ENCODE measurements at regions not wholly inside any gene's neighbourhood (a gene's known extent, or its start where the extent isn't known, plus 50 kb on each side); places are given as distances from the start of the nearest gene placed in this dataset.

DNA sequence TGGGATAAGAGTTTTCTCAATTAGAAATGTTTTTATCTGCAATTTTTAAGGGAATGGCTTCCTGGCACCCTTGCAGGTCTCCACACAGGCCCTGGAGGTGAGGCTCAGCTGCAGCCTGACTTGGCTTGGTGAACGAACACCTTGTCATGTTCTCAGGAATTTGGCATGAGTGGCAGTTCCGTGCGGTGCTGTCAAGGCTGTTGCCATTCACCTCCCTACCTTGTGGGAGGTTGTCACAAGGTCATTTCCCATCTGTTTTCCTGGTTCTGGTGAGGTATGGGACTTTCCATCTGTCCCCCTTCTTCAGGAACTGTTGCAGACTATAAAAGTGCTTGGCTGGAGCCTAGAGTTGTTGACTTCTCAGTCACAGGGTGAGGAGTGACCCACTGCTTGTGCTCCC, 82.9 kb downstream of the ELOVL4 start:
- WGBS (ENCODE audit: insufficient coverage, low lambda C conversion rate), result no CpG with 5 or more reads among the region's 3 CpGs
- no peak overlapping the region for H3K27ac ChIP-seq (ENCODE audit: low read length)

DNA sequence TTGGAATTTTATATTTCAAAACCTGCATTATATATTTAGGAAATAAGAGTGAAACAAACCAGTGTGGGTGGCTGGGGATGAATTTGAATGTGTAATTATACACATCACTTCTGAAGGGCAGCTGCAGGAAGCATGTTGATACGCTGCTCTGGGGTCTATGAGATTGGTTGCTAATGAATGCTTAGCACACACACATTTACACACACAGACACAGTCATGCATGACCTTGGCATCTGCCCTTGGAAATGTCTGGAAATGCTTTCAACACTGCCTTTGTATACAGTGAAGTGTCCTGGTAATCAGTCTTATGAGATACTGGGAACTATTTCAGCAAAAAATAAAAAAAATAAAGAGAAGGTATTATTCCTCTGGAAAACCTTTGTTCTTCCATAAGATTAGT, 83.4 kb downstream of the ELOVL4 start:
- H3K36me3 ChIP-seq (ENCODE audit: control insufficient read depth, insufficient read depth, low read length), result no peaks in the 10 kb centered on the region
- no peak overlapping the region for H3K4me3 ChIP-seq (ENCODE audit: low read length)
- WGBS (ENCODE audit: insufficient coverage, low lambda C conversion rate), result no CpG with 5 or more reads among the region's 1 CpG
- no peak overlapping the region for H3K27ac ChIP-seq (ENCODE audit: low read length)
- no peaks in the 10 kb centered on the region for H3K9me3 ChIP-seq (ENCODE audit: control insufficient read depth, low read depth, low read length)
- peaks cover 3% of the 10 kb centered on the region for H3K4me1 ChIP-seq (ENCODE audit: control insufficient read depth, insufficient read depth, low read length)
- DNase-seq, result no peak
- no peaks in the 10 kb centered on the region for H3K27me3 ChIP-seq (ENCODE audit: control insufficient read depth, insufficient read depth, low read length)

More for the DNA sequence above, 82.9 kb downstream of the ELOVL4 start:
- Histone ChIP-seq H3K27me3 (ENCODE audit: control insufficient read depth, insufficient read depth, low read length) (no peaks in the 10 kb centered on the region), H3K4me3 (ENCODE audit: low read length) (no peak overlapping the region), H3K36me3 (ENCODE audit: control insufficient read depth, insufficient read depth, low read length) (no peaks in the 10 kb centered on the region), H3K4me1 (ENCODE audit: control insufficient read depth, insufficient read depth, low read length) (peaks cover 3% of the 10 kb centered on the region), H3K9me3 (ENCODE audit: control insufficient read depth, low read depth, low read length) (no peaks in the 10 kb centered on the region)
- DNase-seq, result no peak

DNA sequence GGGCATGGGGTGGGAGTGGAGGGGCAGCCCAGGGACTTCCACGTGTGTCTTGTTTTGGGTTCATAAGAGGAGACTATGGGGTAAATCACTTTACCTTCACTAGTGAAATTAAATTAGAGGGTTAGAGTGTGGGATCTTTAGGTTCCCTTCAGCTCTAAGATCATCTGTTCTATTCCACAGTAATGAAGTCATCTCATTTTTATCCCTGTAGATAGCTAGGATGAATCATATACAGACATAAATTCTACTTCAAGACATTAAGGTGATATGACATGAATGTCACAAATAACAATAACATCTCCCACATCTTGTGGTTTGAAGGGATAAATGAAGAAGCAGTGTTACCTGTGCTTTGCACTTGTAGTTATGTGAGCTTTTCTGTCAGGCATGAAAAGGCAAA, 83.8 kb downstream of the ELOVL4 start:
- Histone ChIP-seq H3K4me3 (ENCODE audit: low read length) (no peak overlapping the region), H3K27ac (ENCODE audit: low read length) (no peak overlapping the region)
- WGBS (ENCODE audit: insufficient coverage, low lambda C conversion rate), result no CpG with 5 or more reads among the region's 1 CpG

DNA sequence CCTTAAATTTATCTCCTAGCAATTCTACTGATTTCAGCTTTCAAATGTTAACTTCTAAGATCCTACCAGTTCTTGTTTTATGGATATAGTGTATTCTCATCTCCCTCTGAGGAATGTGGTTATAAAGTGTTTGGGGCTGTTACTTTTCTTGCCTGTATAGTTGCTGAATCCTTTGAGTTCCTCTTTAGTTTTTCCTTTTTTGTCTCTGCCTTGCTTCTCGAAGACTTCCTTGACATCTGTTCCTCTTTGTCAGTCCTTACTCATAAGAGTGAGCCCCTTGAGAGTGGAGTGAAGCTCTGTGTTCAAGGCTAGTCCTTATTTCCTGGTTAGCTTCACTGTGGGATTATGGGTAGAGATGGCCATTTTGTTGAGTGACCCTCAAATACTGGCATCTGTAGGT, 84.6 kb downstream of the ELOVL4 start:
- no peaks in the 10 kb centered on the region for H3K4me1 ChIP-seq (ENCODE audit: control insufficient read depth, insufficient read depth, low read length)
- H3K9me3 ChIP-seq (ENCODE audit: control insufficient read depth, low read depth, low read length), result no peaks in the 10 kb centered on the region
- no peak overlapping the region for H3K4me3 ChIP-seq (ENCODE audit: low read length)
- H3K27ac ChIP-seq (ENCODE audit: low read length), result no peak overlapping the region
- no CpG with 5 or more reads among the region's 1 CpG for WGBS (ENCODE audit: insufficient coverage, low lambda C conversion rate)
- no peaks in the 10 kb centered on the region for H3K36me3 ChIP-seq (ENCODE audit: control insufficient read depth, insufficient read depth, low read length)
- no peaks in the 10 kb centered on the region for H3K27me3 ChIP-seq (ENCODE audit: control insufficient read depth, insufficient read depth, low read length)
- DNase-seq, result no peak

More for the DNA sequence above, 83.8 kb downstream of the ELOVL4 start:
- no peaks in the 10 kb centered on the region for H3K27me3 ChIP-seq (ENCODE audit: control insufficient read depth, insufficient read depth, low read length)
- H3K9me3 ChIP-seq (ENCODE audit: control insufficient read depth, low read depth, low read length), result no peaks in the 10 kb centered on the region
- DNase-seq, result no peak
- peaks cover 3% of the 10 kb centered on the region for H3K4me1 ChIP-seq (ENCODE audit: control insufficient read depth, insufficient read depth, low read length)
- no peaks in the 10 kb centered on the region for H3K36me3 ChIP-seq (ENCODE audit: control insufficient read depth, insufficient read depth, low read length)

DNA sequence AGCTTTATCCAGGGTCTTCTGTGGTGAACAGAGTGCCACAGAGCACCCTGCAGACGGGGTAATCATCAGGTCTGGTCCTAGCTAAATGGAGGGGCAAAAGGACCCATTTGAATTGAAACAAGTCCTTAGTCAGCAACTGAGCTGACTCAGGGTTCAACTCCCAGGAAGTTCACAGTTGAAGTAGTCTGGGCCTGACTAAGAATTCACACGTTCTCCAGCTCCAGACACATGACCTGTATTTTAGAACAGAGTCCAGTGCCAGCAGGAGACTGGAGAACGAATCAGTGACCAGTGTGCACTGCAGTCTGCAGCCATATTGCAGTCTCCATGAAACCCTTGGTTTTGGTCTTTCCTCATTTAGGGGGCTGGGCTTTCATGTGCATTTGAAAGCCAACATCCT, 85.2 kb downstream of the ELOVL4 start:
- DNase-seq, result no peak
- Histone ChIP-seq H3K9me3 (ENCODE audit: control insufficient read depth, low read depth, low read length) (no peaks in the 10 kb centered on the region), H3K36me3 (ENCODE audit: control insufficient read depth, insufficient read depth, low read length) (no peaks in the 10 kb centered on the region), H3K27me3 (ENCODE audit: control insufficient read depth, insufficient read depth, low read length) (no peaks in the 10 kb centered on the region), H3K27ac (ENCODE audit: low read length) (no peak overlapping the region), H3K4me3 (ENCODE audit: low read length) (no peak overlapping the region), H3K4me1 (ENCODE audit: control insufficient read depth, insufficient read depth, low read length) (no peaks in the 10 kb centered on the region)
- WGBS (ENCODE audit: insufficient coverage, low lambda C conversion rate), result no CpG with 5 or more reads among the region's 3 CpGs

DNA sequence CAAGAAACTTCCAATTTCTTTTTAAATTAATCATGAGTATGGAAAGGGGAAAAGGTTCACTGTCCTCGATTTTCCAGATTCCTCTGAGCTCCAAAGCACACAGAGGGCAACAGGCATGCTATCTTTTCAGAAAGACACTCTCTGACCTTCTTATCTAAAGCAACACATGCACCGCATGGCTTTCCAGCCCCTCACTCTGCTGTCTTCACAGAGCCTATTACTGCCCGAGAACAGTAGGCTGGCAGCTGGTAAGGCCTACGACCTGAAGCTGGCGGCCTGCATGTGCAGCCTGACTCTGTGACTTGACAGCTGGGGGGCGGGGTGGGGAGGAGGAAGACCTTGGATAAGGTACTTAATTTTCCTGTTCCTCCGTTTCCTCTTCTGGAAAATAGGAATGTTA, 86.3 kb downstream of the ELOVL4 start:
- no peaks in the 10 kb centered on the region for H3K27me3 ChIP-seq (ENCODE audit: control insufficient read depth, insufficient read depth, low read length)
- H3K4me1 ChIP-seq (ENCODE audit: control insufficient read depth, insufficient read depth, low read length), result no peaks in the 10 kb centered on the region
- no CpG with 5 or more reads among the region's 7 CpGs for WGBS (ENCODE audit: insufficient coverage, low lambda C conversion rate)
- no peaks in the 10 kb centered on the region for H3K36me3 ChIP-seq (ENCODE audit: control insufficient read depth, insufficient read depth, low read length)
- H3K4me3 ChIP-seq (ENCODE audit: low read length), result no peak overlapping the region
- H3K9me3 ChIP-seq (ENCODE audit: control insufficient read depth, low read depth, low read length), result no peaks in the 10 kb centered on the region
- no peak overlapping the region for H3K27ac ChIP-seq (ENCODE audit: low read length)
- no peak for DNase-seq

DNA sequence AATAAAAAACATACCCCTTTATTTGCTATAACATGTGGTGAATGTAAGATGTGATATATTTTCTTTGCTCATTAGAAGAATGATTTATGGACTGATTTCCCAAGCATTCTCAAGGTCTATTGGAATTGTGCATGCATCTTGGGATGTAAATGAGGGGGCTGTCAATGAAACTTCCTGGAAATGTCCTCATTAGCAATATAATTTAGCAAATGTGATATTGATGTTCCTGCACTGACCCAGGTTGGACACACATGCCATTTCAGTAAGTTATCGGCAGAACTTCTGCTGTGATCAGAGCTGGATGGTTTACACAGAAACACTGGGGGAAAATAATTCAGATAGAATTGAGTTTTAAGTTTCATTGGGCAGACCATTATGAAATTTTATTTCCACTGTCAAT, 99.9 kb downstream of the ELOVL4 start:
- Histone ChIP-seq H3K27me3 (ENCODE audit: control insufficient read depth, insufficient read depth, low read length) (peaks cover 3% of the 10 kb centered on the region), H3K27ac (ENCODE audit: low read length) (no peak overlapping the region), H3K36me3 (ENCODE audit: control insufficient read depth, insufficient read depth, low read length) (no peaks in the 10 kb centered on the region), H3K9me3 (ENCODE audit: control insufficient read depth, low read depth, low read length) (no peaks in the 10 kb centered on the region), H3K4me1 (ENCODE audit: control insufficient read depth, insufficient read depth, low read length) (no peaks in the 10 kb centered on the region), H3K4me3 (ENCODE audit: low read length) (no peak overlapping the region)
- WGBS (ENCODE audit: insufficient coverage, low lambda C conversion rate), result no CpG with 5 or more reads among the region's 1 CpG
- no peak for DNase-seq

DNA sequence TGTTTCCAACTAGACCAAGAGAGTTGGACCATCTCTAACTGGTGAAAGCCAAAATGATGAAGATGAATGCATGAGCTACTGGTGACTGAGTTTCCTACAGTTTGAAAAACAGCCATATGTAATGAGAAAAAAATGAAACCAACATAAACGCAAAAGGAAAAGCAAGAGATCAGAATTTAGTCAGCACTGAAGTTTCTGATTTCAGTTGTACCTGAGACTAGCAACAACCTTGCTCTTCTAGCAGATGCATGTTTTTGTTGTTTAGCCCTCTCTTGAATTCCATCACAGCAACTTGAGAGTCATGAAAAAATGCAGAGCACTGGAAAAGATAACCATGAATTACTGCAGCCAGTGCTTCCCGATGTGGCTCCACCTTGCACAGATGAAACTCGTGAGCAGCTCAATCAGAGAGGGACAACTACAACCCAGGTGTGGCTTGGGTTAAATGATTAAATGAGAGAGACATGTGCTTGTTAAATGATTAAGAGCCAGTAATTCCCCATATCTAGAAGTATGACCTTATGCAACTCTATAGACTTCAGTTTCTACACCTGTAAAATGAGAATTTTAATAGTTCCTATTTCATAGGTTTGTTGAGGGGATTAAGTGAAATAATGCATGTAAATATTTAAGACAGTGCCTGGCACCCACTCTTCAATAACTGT, 104.8 kb downstream of the ELOVL4 start:
- Histone ChIP-seq H3K4me1 (ENCODE audit: control insufficient read depth, insufficient read depth, low read length) (no peaks in the 10 kb centered on the region), H3K9me3 (ENCODE audit: control insufficient read depth, low read depth, low read length) (no peaks in the 10 kb centered on the region), H3K27ac (ENCODE audit: low read length) (no peak overlapping the region), H3K4me3 (ENCODE audit: low read length) (no peak overlapping the region), H3K36me3 (ENCODE audit: control insufficient read depth, insufficient read depth, low read length) (no peaks in the 10 kb centered on the region), H3K27me3 (ENCODE audit: control insufficient read depth, insufficient read depth, low read length) (peaks cover 3% of the 10 kb centered on the region)
- DNase-seq, result peak in 1 of 2 donors; percentile 8
- WGBS (ENCODE audit: insufficient coverage, low lambda C conversion rate), result 100% methylated on average over 1 of the region's 3 CpGs

DNA sequence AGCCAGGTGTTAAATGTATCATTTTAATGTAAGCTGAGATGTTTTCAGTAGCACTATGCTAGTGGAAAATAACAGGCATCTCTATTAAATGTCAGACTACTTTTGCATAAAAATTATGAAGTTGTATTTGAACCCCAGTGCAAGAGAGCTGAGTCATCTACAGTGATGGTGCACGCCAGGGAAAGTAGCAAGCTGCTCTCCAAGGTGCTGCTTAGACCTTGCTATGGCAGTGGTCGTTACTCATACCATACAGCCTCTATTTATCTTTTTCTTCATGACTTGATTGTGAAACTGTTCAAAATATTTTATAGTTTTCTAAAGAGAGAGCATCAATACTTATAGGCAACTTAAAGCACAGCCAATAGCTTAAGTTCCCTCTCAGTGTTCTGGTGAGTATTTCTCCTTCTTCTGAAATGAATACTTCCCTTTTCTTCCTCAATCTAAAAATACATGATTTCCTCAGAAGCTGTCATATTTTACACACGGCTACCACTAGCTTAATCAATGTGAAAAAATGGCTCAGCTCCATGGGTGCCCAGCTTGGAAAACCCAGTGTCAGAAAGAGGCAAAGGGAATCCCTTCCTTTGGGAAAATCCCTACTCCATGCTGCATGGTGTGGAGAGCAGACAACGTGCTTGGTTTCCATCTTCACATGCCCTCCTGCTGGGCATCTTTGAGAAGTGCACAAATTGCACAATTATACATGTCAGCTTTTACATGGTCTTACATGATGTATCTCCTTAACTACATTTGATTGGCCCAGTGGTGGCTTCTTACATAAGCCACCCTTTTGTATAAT, 105.6 kb downstream of the ELOVL4 start:
- no peak overlapping the region for H3K4me3 ChIP-seq (ENCODE audit: low read length)
- H3K9me3 ChIP-seq (ENCODE audit: control insufficient read depth, low read depth, low read length), result no peaks in the 10 kb centered on the region
- WGBS (ENCODE audit: insufficient coverage, low lambda C conversion rate), result no CpG with 5 or more reads among the region's 4 CpGs
- H3K27ac ChIP-seq (ENCODE audit: low read length), result no peak overlapping the region
- H3K4me1 ChIP-seq (ENCODE audit: control insufficient read depth, insufficient read depth, low read length), result no peaks in the 10 kb centered on the region
- H3K27me3 ChIP-seq (ENCODE audit: control insufficient read depth, insufficient read depth, low read length), result peaks cover 3% of the 10 kb centered on the region
- DNase-seq, result no peak
- H3K36me3 ChIP-seq (ENCODE audit: control insufficient read depth, insufficient read depth, low read length), result no peaks in the 10 kb centered on the region

DNA sequence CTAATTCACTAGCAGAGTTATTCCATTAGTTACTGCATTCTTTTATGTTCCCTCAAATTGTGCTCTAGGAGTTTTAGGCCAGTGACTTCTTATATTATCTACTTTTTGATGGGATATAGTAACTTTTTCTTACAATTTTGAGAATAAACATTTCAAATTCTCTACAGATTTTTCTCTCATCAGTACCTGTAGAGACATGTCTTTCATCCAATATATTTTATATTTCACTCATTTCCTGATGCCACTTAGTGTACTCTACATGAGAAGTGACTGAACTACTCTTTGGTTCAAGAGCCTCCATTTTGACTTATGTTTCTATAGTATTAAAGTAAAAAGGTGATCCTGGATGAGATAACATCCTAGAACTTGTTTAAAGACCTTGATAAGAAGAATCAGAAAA, 108.5 kb downstream of the ELOVL4 start:
- H3K4me3 ChIP-seq (ENCODE audit: low read length), result no peak overlapping the region
- H3K36me3 ChIP-seq (ENCODE audit: control insufficient read depth, insufficient read depth, low read length), result no peaks in the 10 kb centered on the region
- no peaks in the 10 kb centered on the region for H3K27me3 ChIP-seq (ENCODE audit: control insufficient read depth, insufficient read depth, low read length)
- no peak for DNase-seq
- H3K9me3 ChIP-seq (ENCODE audit: control insufficient read depth, low read depth, low read length), result no peaks in the 10 kb centered on the region
- no peak overlapping the region for H3K27ac ChIP-seq (ENCODE audit: low read length)
- H3K4me1 ChIP-seq (ENCODE audit: control insufficient read depth, insufficient read depth, low read length), result no peaks in the 10 kb centered on the region

DNA sequence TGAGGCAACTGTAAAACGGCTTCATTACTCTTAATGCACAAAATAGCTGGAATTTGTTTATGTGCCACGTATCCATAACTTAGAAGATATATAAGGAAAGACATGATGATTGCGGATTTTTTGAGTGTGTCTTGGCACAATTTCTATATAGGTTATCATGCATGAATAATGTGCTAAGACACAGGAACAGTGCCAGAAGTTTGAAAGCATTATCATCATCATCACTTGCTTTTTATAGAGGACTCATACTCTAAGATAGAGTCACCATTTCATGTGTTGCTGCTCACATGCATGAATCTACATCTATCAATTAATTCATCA, 113.4 kb downstream of the ELOVL4 start:
- DNase-seq, result no peak
- Histone ChIP-seq H3K27ac (ENCODE audit: low read length) (no peak overlapping the region), H3K9me3 (ENCODE audit: control insufficient read depth, low read depth, low read length) (no peaks in the 10 kb centered on the region), H3K4me1 (ENCODE audit: control insufficient read depth, insufficient read depth, low read length) (no peaks in the 10 kb centered on the region), H3K27me3 (ENCODE audit: control insufficient read depth, insufficient read depth, low read length) (no peaks in the 10 kb centered on the region), H3K36me3 (ENCODE audit: control insufficient read depth, insufficient read depth, low read length) (no peaks in the 10 kb centered on the region), H3K4me3 (ENCODE audit: low read length) (no peak overlapping the region)
- 72% methylated on average over 2 of the region's 3 CpGs for WGBS (ENCODE audit: insufficient coverage, low lambda C conversion rate)

Data from large intestine (tissue), 3 donors.